ENCODE measurements at regions not wholly inside any gene's neighbourhood (a gene's known extent, or its start where the extent isn't known, plus 50 kb on each side); places are given as distances from the start of the nearest gene placed in this dataset.

DNA sequence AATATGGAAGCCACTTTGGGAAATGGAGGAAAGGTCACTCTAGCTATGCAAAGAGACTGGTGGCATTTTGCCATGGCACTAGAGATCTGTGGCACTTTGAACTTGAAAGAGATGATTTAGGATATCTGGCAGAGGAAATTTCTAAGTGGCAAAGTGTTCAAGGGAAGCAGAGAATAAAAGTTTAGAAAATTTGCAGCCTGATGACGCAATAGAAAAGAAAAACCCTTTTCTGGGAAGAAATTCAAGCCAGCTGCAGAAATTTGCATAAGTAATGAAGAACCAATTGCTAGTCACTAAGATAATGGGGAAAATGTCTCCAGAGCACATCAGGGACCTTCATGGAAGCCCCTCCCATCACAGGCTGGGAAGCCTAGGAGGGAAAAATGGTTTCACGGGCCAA, 191.1 kb upstream of the B3GALT2 start:
- in situ Hi-C loops (cut with HindIII; ENCODE audit: low sequenced_read_pairs): no loop called here

DNA sequence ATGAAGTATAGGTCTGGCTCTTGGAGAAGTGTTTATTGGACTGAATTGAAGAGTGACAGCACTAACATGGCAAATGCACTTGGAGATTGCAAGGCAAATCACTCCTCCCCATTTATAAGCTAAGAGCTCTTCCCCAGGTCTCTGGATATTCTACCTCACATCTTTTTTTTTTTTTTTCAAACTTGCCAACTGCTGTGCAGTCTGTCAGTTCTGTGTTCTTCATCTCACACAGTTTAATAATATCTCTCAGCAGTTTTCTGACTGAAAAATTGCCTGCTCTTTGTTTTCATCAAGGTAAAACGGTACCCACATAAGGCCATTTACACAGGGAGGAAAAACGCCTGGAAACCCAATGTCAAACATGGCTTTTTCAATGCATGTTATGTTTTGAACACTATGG, 186.1 kb upstream of the B3GALT2 start:
- in situ Hi-C loops (cut with HindIII; ENCODE audit: low sequenced_read_pairs): no loop called here

DNA sequence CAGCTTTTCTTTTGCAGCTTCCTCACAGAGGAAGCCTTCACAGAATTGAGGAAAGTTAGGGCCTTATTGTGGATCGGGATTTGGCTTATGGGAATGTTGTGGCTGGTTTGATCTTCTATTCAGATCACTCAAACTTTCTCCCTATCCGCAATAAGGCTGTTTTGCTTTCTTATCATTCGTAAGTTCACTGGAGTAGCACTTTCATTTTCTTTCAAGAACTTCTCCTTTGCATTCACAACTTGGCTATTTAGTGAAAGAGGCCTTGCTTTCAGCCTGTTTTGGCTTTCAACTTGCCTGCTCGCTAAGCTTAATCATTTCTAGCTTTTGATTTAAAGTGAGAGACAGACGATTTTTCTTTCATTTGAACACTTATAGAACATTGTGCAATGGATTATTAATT, 181.9 kb upstream of the B3GALT2 start:
- in situ Hi-C loops (cut with HindIII; ENCODE audit: low sequenced_read_pairs): no loop called here

DNA sequence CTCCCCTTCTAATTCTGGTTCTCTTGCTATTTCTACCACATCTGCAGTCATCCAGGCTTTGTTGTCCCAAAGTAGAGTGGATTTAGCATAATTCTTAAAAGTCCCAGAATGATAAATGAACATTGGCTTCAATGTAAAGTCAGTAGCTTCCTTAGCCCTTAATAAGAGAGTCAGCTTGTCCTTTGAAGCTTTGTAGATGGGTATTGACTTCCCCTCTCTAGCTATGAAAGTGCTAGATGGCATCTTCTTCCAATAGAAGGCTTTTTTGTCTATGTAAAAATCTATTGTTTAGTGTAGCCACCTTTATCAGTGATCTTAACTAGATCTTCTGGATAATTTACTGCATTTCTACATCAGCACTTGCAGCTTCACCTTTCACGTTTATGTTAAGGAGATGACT, 181.4 kb upstream of the B3GALT2 start:
- in situ Hi-C loops (cut with HindIII; ENCODE audit: low sequenced_read_pairs): no loop called here

DNA sequence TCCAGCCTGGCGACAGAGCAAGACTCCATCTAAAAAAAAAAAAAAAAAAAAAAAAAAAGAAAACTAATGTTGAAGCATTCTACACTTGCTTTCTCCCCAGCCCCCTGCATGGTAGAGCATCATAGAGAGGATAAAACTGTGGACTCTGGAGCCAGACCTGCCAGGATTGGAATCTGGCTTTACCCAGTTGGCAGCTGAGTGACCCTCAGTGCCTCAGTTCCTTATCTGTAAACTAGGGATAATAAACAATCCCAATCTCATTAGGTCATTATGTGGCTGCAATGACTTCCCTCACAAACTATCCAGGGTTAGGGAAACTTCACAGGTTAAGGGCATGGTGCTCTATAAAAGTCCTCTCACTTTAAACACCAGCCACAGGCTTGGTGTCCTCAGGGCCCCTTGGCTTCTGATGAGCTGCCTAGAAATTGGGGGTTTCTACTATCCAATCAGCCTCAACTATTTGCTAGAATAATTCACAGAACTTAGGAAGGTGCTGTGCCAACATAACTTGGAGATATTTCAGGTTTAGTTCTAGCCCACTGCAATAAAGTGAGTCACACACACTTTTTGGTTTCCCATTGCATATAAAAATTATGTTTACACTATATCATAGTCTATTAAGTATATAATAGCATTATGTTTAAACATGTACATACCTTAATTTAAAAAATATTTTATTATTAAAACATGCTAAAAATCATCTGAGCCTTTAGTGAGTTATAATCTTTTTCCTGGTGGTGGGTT, 180.5 kb upstream of the B3GALT2 start:
- in situ Hi-C loops (cut with HindIII; ENCODE audit: low sequenced_read_pairs): no loop called here

DNA sequence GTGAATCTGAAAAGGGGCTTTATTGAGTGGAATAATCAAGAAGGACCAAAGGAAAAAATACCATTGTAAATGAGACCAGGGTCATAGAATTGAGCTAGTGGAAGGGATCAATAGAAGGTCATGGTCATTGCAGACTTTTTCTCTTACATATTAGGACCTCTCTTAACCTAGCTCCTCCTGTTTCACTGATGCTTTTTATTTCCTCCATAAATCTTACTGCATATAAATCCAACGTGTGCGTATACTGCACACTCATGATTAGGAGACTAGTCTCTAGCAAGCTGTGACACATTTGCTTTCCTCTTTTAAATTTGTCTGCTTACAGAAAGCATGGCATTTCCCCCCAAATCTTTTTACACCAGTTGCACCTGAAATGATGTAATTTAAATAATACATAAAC, 179.6 kb upstream of the B3GALT2 start:
- in situ Hi-C loops (cut with HindIII; ENCODE audit: low sequenced_read_pairs): no loop called here

DNA sequence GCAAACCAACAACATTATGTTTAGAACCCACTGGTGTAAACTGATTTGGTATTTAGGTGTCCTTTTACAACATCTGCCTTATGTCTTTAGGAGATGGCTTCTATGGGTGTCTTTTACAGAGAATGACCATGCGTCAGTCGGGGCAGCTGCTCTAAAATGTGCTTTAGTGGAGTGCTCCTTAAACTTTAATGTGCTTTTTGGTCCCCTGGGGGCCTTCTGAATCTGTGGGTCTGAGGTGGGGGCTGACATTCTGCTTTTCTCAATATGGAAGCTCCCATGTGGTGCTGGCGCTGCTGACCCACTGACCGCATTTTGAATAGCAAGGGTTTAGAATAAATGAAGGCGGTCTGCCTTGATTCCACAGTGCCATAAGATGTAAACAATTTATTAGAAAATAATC, 173.2 kb upstream of the B3GALT2 start:
- in situ Hi-C loops (cut with HindIII; ENCODE audit: low sequenced_read_pairs): no loop called here

DNA sequence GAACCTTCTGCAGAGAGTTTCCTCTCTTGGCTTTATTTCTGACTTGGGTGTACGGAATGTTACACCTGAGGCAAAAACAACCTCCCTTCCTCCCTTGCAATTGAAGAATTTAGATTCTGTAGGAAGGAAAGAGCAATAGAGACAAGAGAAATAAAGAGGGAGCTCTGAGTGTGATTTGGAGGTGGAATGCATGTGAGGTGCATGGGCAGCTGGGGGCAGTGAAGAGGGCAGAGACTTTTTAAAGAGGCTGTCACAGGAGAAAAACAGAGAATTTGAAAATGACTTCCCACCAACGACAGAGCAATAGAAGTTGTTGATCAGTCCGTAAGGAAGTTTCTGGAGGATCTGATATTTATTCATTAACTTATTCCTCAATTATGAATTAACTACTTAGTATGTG, 172.0 kb upstream of the B3GALT2 start:
- in situ Hi-C loops (cut with HindIII; ENCODE audit: low sequenced_read_pairs): no loop called here

DNA sequence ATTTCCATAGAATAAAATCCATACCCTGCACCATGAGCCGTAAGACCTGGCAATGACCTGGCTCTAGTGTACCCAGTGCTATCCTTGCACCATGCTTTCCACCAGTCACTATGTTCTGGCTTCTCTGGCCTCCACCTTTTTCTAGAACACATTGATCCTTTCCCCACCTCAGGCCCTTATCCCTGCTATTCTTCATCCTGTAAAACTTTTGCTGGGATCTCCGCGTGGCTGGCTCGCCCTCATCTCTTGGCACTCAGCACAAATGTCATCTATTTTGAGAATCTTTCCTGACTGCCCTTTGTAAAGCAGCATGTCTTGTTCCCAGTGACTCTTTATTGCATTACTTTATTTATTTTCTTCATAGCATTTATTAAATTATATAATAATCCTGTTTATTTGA, 169.8 kb upstream of the B3GALT2 start:
- in situ Hi-C loops (cut with HindIII; ENCODE audit: low sequenced_read_pairs): no loop called here

DNA sequence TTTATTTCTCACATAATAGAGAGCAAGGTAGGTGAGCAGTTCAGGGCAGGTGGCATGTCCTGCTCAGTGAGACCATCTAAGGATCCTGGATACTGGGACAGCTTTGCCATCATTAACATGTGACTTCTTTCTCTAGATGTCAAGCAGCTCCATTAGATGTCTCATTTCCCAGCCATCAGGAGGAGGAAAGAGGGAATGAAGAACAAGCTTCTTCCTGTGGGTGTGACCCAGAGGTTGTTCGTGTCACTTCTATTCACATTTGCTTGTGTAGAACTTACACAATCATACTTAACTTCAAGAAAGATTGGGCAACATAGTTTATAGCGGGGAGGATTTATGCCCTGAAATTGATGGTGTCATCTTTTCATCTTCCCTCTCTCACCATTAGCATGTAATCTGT, 169.2 kb upstream of the B3GALT2 start:
- in situ Hi-C loops (cut with HindIII; ENCODE audit: low sequenced_read_pairs): no loop called here

DNA sequence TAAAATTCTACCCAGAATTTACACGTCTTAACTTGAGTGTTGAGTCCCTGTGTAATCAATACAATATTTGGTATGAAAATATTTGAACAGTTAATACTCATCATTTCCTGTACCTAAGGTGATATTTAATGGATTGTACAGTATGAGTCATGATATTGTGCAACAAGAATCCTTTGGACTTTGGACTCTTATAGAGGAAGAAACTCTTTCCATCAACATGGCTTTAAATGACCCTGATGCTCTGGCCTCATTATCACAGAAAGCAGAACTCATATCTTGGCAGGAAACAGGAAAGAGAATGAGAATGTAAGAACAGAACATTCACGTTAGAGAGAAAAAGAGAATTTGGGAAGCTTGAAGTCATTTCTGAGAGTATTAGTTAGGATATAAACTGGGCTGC, 168.8 kb upstream of the B3GALT2 start:
- in situ Hi-C loops (cut with HindIII; ENCODE audit: low sequenced_read_pairs): no loop called here

DNA sequence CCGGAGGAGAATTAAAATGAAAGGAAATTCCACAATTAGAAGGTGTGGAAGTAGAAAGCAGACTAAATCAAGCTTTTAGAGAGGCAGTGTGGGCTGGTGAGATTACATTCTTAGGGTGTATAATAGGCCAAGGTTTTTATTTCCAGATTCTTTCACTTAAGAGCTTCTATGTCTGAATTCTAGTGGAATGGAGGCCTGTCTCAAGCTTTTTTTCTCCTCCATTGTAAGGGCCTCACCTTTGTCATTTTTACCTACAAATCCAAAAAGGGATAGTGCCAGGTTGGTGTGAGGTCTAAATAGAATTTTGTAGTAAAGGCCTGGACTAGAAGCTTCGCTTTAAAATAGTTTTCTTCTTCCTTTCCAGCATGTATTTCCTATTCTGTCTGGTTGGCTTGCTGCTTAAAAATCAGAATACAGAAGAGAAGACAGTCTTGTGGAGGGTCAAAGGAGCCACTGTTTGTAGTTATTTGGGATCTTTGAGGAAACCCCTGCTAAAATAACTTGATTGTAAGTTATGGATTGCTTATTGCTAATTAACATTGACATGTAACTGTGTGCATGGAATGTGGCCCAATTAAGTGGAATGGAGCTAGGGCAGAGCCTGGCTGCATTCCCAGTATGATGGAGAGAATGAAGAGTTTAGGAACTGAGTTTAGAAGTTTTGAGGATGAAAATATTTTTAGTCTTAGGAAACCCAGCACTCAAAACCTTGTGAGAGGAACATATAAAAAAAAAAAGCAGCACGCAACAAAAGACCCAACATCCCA, 162.5 kb upstream of the B3GALT2 start:
- in situ Hi-C loops (cut with HindIII; ENCODE audit: low sequenced_read_pairs): no loop called here

DNA sequence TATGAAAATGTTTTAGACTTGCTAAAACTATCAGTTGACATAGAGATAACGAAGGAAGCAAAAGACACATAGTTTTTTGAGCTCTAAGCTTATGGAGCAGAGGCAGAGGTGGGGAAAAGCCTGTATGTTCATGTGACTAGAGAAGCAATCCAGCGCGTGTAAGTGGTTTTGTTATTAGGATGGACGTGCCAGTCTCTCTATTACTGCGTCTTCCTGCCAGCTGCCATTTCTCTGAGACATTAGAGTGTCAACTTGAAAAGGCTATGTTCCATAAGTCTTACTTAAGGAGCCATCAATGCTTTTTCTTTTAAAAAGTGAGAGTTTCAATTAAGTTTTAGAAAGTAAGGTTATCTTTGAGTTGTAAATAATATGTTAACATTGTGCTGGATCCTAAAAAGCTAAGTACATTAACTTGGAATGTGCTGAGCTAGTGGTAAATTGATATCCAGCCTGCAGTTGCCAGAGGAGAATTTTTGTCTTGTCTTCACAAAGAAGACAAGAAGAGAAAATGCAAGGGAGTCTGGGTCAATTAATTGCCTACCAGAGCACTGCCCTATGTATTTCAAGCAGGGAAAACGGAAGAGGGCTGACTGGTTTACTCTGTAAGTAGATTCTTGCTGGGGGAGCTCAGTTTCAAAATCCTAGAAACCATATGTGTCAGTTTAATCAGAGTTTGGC, 161.8 kb upstream of the B3GALT2 start:
- in situ Hi-C loops (cut with HindIII; ENCODE audit: low sequenced_read_pairs): no loop called here

DNA sequence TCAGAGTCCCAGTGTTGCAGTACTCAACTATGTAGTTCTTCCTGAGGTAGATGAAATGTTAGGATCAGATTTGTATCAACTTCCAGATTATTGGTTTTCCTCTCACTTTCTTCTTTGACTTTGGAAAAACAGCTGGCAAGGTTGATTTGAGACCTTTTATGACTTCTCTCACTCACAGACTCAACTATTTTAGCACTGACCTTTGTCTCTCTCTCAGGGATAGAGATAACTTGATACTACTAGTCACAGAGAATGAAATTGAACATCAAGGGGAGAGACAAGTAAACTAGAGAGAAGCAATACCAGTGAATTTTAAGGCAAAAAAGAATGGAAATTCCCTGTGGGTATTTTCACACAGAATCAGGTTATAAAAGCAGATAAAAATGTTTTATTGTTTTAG, 159.7 kb upstream of the B3GALT2 start:
- in situ Hi-C loops (cut with HindIII; ENCODE audit: low sequenced_read_pairs): no loop called here

DNA sequence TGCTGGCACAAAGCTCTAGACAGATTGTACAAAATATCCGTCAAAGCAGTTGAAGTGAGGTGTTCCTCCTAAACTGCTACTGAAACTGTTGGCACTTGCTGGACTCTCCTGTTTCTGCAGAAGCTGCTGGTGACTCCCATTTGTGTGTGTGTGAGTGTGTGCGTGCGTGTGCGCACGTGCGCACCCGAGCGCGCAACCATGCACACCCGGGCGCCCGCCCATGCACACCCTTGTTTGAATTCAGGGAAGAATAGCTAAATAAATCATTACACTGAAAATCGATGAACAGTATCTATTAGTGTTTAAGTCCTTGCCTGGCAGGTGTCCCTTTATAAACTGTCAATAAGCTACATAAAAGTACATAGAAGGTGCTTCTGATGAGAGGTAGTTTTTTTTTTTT, 156.4 kb upstream of the B3GALT2 start:
- in situ Hi-C loops (cut with HindIII; ENCODE audit: low sequenced_read_pairs): no loop called here

DNA sequence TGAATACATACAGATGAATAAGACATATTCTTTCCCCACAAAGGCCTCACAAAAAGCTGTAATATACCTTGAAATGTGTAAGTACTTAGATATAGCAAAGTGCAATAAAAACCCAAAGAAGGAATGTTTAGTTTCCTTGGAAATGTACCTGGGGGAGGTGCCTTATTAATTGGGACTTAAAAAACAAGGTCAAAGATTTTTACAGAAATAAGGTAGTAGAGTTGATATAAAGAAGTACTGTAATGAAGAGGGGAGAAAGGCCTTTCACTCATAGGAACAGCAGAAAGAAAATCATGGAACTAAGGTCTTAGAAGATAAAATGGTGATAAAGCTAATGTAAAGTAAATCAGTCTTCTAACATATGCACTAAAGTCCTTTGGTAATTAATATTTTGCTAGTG, 153.9 kb upstream of the B3GALT2 start:
- in situ Hi-C loops (cut with HindIII; ENCODE audit: low sequenced_read_pairs): no loop called here

DNA sequence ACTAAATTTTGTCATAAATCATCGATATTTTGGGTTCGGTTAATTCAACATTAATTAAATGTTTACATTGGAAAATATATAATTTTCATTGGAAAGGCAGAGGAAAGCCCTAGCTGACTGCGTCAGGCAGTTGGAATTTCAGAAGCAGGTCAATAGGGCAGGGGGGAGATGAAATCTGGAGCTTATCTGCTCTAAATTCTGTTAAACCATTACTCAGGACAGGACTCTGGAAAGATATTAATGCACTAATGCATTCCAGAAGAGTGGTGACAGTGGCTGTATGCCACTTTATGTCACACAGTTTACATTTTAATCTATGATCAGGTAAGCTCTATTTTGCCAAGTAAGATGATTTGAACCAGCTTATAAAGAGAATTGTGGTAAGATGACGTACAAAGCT, 153.0 kb upstream of the B3GALT2 start:
- in situ Hi-C loops (cut with HindIII; ENCODE audit: low sequenced_read_pairs): no loop called here

DNA sequence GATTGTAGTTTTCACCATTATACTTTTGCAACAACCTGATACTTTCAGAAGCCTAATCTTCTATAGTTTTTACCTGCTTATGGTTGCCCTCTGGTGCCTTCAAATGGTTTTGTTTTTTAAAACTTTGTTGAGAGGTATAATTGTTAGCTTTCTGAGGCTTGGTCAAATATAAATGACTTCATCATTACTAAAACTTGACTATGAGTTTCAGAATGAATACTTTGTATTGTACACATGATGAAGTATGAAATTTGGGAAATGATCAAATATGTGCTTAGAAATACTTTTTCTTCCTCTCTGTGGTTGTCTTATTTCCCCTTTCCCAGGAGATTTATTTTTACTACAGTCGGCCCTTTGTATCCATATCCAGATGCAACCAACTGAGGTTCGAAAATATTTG, 151.8 kb upstream of the B3GALT2 start:
- in situ Hi-C loops (cut with HindIII; ENCODE audit: low sequenced_read_pairs): no loop called here

DNA sequence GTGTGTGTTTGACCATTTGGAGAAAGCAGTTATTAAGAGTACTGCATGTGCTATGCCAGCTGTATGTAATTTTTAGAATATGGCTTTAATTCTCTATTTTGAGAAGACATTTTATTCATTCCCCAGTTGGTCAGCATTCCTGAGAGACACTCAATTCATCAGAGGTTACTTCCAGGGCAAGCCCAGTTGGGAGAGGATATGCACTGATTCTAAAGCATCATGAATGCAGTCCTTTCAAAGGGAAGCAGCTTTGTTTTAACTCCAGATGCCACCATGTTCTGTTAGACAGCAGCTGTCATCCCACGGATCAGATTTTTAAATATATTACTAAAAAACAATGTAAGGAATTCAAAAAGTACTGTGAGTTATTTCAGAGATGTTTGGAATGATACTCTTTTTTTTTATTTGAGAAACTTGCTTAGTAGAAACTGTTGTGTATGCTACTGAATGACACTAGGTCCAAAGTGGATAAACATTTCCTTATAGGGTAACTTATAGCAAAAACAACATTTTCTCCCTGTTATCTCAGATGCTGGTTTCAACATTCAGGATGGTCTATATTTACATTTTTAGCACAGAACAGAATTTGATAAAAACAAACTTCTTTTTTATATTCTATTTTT, 149.5 kb upstream of the B3GALT2 start:
- in situ Hi-C loops (cut with HindIII; ENCODE audit: low sequenced_read_pairs): no loop called here

DNA sequence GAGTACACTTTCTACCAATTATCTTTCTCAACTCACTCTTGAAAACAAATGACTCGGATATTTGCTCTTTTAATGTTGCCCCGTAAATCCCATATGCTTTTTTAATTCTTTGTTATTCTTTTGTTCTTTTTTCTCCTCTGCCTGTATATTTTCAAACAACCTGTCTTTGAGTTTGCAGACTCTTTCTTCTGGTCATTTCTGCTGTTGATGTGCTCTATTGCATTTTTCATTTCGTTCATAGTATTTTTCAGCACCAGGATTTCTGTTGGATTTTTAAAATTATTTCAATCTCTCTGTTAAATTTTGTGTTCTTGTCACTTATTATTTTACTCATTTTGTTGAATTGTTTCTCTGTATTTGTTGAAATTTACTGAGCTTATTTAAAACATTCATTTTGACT, 146.8 kb upstream of the B3GALT2 start:
- in situ Hi-C loops (cut with HindIII; ENCODE audit: low sequenced_read_pairs): no loop called here

DNA sequence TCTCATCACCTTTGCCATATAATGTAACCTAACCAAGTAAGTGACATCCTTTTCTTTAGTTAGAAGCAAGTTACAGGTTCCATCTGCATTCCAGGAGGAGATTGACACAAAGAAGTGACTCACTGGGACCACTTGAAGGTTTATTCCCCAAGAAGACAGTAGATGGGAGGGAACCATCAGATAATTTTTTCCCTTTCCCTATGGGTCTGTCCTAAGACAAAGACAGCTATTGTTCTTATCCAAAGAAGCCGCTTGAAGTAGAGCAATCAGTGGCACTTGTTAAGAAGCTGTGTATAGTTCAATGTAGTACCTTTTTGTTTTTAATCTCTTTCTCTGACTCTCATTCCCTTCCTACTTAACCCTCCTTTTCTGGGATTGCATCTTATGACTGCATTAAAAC, 139.9 kb upstream of the B3GALT2 start:
- in situ Hi-C loops (cut with HindIII; ENCODE audit: low sequenced_read_pairs): no loop called here

DNA sequence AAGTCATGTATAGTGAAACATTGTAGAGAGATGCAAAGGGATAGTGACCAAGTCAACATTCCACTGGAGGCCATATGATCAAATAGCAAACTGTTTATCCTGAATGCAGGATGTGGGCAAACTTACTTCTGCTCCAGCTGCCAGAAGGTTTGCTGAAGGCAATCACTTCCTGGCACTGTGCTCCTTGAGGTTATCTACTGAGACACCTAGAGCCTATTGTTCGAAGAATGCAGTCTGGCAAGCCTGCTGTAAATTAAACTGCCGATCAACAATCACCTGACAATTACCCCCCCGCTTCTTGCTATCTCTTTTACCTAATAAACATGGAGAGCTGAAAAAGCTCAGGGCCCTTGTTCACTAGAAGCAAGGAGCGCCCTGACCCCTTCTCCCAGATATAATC, 139.4 kb upstream of the B3GALT2 start:
- in situ Hi-C loops (cut with HindIII; ENCODE audit: low sequenced_read_pairs): no loop called here

Measured in endothelial cell of hepatic sinusoid (primary cell).